ENCODE measurements at regions not wholly inside any gene's neighbourhood (a gene's known extent, or its start where the extent isn't known, plus 50 kb on each side); places are given as distances from the start of the nearest gene placed in this dataset.
A peak's percentile ranks its signal among the peaks of the same experiment; 100 is the strongest.
"Not testable (repeated sequence)": the region's sequence is repeated elsewhere in the genome, so short reads cannot be mapped to it uniquely, and the experiment has no call there.

GRCh38 chr4:43435291-43435690 is 542.8 kb downstream of the GRXCR1 start:
- DNase-seq (ENCODE audit: low spot score) = no peak

GRCh38 chr4:43452948-43453347 is 560.4 kb downstream of the GRXCR1 start:
- DNase-seq (ENCODE audit: low spot score) = no peak

- DNase-seq (ENCODE audit: low spot score) = peak; percentile 3
These were observed 563.9 kb downstream of the GRXCR1 start for GRCh38 chr4:43456383-43456782.

- DNase-seq (ENCODE audit: low spot score) = no peak
These were observed 565.4 kb downstream of the GRXCR1 start for GRCh38 chr4:43457866-43458265.

- no peak for DNase-seq (ENCODE audit: low spot score)
These were observed 565.8 kb downstream of the GRXCR1 start for GRCh38 chr4:43458293-43458692.

GRCh38 chr4:43471950-43472349 is 579.4 kb downstream of the GRXCR1 start:
- no peak for DNase-seq (ENCODE audit: low spot score)

- no peak for DNase-seq (ENCODE audit: low spot score)
These were observed 589.0 kb downstream of the GRXCR1 start for GRCh38 chr4:43481526-43481925.

GRCh38 chr4:43485196-43485595 is 592.7 kb downstream of the GRXCR1 start:
- no peak for DNase-seq (ENCODE audit: low spot score)

GRCh38 chr4:43496188-43496587 is 603.7 kb downstream of the GRXCR1 start:
- DNase-seq (ENCODE audit: low spot score) = no peak

GRCh38 chr4:43496602-43497001 is 604.1 kb downstream of the GRXCR1 start:
- DNase-seq (ENCODE audit: low spot score) = no peak

GRCh38 chr4:43505823-43506222 is 613.3 kb downstream of the GRXCR1 start:
- DNase-seq (ENCODE audit: low spot score) = not testable (repeated sequence)

- no peak for DNase-seq (ENCODE audit: low spot score)
These were observed 619.7 kb downstream of the GRXCR1 start for GRCh38 chr4:43512253-43512652.

GRCh38 chr4:43525646-43526045 is 633.1 kb downstream of the GRXCR1 start:
- no peak for DNase-seq (ENCODE audit: low spot score)

GRCh38 chr4:43547561-43547960 is 655.0 kb downstream of the GRXCR1 start:
- DNase-seq (ENCODE audit: low spot score) = no peak

- no peak for DNase-seq (ENCODE audit: low spot score)
These were observed 658.6 kb downstream of the GRXCR1 start for GRCh38 chr4:43550981-43551627.

GRCh38 chr4:43556262-43556661 is 663.7 kb downstream of the GRXCR1 start:
- no peak for DNase-seq (ENCODE audit: low spot score)

- DNase-seq (ENCODE audit: low spot score) = no peak
These were observed 667.5 kb downstream of the GRXCR1 start for GRCh38 chr4:43560047-43560446.

- DNase-seq (ENCODE audit: low spot score) = no peak
These were observed 671.6 kb downstream of the GRXCR1 start for GRCh38 chr4:43564107-43564506.

- no peak for DNase-seq (ENCODE audit: low spot score)
These were observed 672.1 kb downstream of the GRXCR1 start for GRCh38 chr4:43564591-43564990.

GRCh38 chr4:43567644-43568043 is 675.1 kb downstream of the GRXCR1 start:
- no peak for DNase-seq (ENCODE audit: low spot score)

- DNase-seq (ENCODE audit: low spot score) = no peak
These were observed 694.3 kb downstream of the GRXCR1 start for GRCh38 chr4:43586813-43587212.

GRCh38 chr4:43587758-43588157 is 695.2 kb downstream of the GRXCR1 start:
- DNase-seq (ENCODE audit: low spot score) = no peak

GRCh38 chr4:43607400-43607799 is 714.9 kb downstream of the GRXCR1 start:
- no peak for DNase-seq (ENCODE audit: low spot score)

- DNase-seq (ENCODE audit: low spot score) = no peak
These were observed 715.4 kb downstream of the GRXCR1 start for GRCh38 chr4:43607827-43608461.

Data from AG20443 (cell line).